Suprapubic skin (tissue), 4 donors: ENCODE measurements at regions not wholly inside any gene's neighbourhood (a gene's known extent, or its start where the extent isn't known, plus 50 kb on each side); places are given as distances from the start of the nearest gene placed in this dataset.

ENCODE experiments used
- DNase-seq, 2 donors: peaks; one replicate each; pipeline ENCODE4 v3.0.0-alpha.2; 2019; ENCODE audit warnings: low spot score in 2 of 2
- H3K27ac ChIP-seq: fragments of 200-600 bp; sonication (generic); one replicate; pipeline ENCODE4 v1.5.1; 2019
- H3K27me3 ChIP-seq: fragments of 200-600 bp; sonication (generic); one replicate; pipeline ENCODE4 v1.5.1; 2019
- H3K36me3 ChIP-seq: fragments of 200-600 bp; sonication (generic); one replicate; pipeline ENCODE4 v1.5.1; 2019
- H3K4me1 ChIP-seq: fragments of 200-600 bp; sonication (generic); one replicate; pipeline ENCODE4 v1.5.1; 2019
- H3K4me3 ChIP-seq: fragments of 200-600 bp; sonication (generic); one replicate; pipeline ENCODE4 v1.5.1; 2019; ENCODE audit warnings: mild to moderate bottlenecking
- H3K9me3 ChIP-seq: fragments of 200-600 bp; sonication (generic); one replicate; pipeline ENCODE4 v1.5.1; 2019
- EP300 ChIP-seq: sonication (generic); formaldehyde crosslinking; IDR thresholded peaks from one replicate; pipeline ENCODE4 v1.6.1; 2017; ENCODE audit warnings: antibody characterized with exemption
- POLR2A ChIP-seq, 2 donors: fragments of 450-650 bp; IDR thresholded peaks; one replicate each; pipeline ENCODE4 v1.6.1; 2017; ENCODE audit warnings: antibody characterized with exemption in 2 of 2, mild to moderate bottlenecking in 2 of 2, moderate library complexity in 2 of 2
- POLR2AphosphoS5 ChIP-seq, 3 donors: sonication (generic); formaldehyde crosslinking; IDR thresholded peaks; one replicate each; pipeline ENCODE4 v1.6.1; 2017; ENCODE audit warnings: antibody characterized with exemption in 3 of 3
- WGBS: methylation state at CpG from one replicate; pipeline ENCODE4 v1.1.5; 2018; 5-methylcytosine and 5-hydroxymethylcytosine counted together
- TF ChIP-seq, protein P1 (sequence below), 2 donors: fragments of 200-600 bp in 1 of 2; fragments of 450-650 bp in 1 of 2; sonication (generic) in 1 of 2; IDR thresholded peaks; one replicate each; pipeline ENCODE4 v1.5.1; 2016 to 2019; ENCODE audit warnings: antibody characterized with exemption in 2 of 2, mild to moderate bottlenecking in 1 of 2, moderate library complexity in 1 of 2

DNA sequence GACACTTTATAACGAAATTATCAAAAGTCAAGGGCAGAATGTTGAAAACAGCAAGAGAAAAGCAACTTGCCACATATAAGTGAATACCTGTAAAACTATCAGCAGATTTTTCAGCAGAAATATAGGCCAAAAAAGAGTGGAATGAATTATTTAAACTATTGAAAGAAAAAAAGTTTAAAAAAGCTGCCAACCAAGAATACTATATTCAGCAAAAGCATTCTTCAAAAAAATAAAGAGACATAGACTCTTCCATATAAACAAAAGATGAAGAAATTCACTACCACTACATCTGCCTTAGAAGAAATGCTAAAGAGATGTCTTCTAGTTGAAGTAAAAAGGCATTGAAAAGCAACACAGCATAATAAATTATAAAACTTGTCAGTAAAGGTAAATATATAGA is 80.6 kb upstream of the CPNE8 start:
- no peak overlapping the region for H3K4me3 ChIP-seq
- H3K9me3 ChIP-seq: peaks cover 11% of the 10 kb centered on the region
- H3K4me1 ChIP-seq: no peaks in the 10 kb centered on the region
- TF ChIP-seq POLR2AphosphoS5 (IDR thresholded peaks at IDR 0.05) (no peak), EP300 (no peak), POLR2A (IDR thresholded peaks at IDR 0.05) (no peak)
- TF ChIP-seq, protein P1, sequence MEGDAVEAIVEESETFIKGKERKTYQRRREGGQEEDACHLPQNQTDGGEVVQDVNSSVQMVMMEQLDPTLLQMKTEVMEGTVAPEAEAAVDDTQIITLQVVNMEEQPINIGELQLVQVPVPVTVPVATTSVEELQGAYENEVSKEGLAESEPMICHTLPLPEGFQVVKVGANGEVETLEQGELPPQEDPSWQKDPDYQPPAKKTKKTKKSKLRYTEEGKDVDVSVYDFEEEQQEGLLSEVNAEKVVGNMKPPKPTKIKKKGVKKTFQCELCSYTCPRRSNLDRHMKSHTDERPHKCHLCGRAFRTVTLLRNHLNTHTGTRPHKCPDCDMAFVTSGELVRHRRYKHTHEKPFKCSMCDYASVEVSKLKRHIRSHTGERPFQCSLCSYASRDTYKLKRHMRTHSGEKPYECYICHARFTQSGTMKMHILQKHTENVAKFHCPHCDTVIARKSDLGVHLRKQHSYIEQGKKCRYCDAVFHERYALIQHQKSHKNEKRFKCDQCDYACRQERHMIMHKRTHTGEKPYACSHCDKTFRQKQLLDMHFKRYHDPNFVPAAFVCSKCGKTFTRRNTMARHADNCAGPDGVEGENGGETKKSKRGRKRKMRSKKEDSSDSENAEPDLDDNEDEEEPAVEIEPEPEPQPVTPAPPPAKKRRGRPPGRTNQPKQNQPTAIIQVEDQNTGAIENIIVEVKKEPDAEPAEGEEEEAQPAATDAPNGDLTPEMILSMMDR (IDR thresholded peaks at IDR 0.05): no peak
- H3K27me3 ChIP-seq: no peaks in the 10 kb centered on the region
- H3K27ac ChIP-seq: no peak overlapping the region
- no peak for DNase-seq
- no peaks in the 10 kb centered on the region for H3K36me3 ChIP-seq
- WGBS: 94% methylated on average over 1 of the region's 1 CpG

DNA sequence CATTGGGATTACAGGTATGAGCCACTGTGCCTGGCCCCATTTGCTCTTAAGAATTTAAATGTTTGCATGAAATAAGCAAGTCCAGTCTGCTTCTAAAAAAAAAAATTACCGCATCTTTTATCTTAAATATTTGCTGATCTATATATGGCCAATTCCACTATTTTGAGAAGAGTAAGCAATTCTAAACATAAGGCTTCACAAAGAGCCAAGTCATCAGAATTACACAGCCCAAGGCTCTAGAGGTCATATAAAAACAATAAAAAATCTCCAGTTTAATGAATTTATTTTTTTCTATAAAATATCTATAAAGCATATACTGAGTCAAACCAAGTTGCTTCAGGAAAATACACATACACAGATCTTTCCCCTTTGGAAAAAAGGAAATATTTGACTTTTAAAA is 79.0 kb upstream of the CPNE8 start:
- 94% methylated on average over 1 of the region's 1 CpG for WGBS
- TF ChIP-seq POLR2AphosphoS5 (IDR thresholded peaks at IDR 0.05) (no peak), EP300 (no peak), POLR2A (IDR thresholded peaks at IDR 0.05) (no peak)
- TF ChIP-seq, protein P1 (IDR thresholded peaks at IDR 0.05): no peak
- Histone ChIP-seq H3K27me3 (no peaks in the 10 kb centered on the region), H3K4me1 (no peaks in the 10 kb centered on the region), H3K4me3 (no peak overlapping the region), H3K9me3 (peaks cover 11% of the 10 kb centered on the region), H3K27ac (no peak overlapping the region), H3K36me3 (no peaks in the 10 kb centered on the region)
- no peak for DNase-seq

DNA sequence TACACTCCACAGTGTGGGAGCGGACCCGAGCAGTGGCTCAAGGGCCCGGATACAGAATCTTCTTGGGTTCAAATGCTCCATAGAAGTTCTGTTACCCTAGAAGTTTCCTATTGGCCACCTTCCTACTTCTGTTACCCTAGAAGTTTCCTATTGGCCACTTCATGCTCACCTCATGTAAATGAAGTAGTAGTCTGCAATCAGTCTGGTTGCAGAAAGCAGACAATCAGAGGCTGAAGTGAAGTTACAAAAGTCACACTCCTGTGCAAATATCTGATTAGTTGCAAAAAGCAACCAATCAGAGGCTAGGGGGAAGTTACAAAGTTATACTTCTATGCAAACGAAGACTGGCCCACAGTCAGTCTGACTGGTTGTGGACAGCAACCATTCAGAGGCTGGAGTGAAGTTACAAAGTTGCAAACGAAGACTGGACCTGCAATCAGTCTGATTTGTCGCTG is 77.8 kb upstream of the CPNE8 start:
- Histone ChIP-seq H3K27me3 (no peaks in the 10 kb centered on the region), H3K4me1 (no peaks in the 10 kb centered on the region), H3K36me3 (no peaks in the 10 kb centered on the region), H3K9me3 (peaks cover 11% of the 10 kb centered on the region), H3K4me3 (no peak overlapping the region), H3K27ac (no peak overlapping the region)
- no peak for DNase-seq
- 77% methylated on average over 6 of the region's 6 CpGs for WGBS
- TF ChIP-seq EP300 (no peak), POLR2AphosphoS5 (IDR thresholded peaks at IDR 0.05) (no peak), POLR2A (IDR thresholded peaks at IDR 0.05) (no peak)
- TF ChIP-seq, protein P1 (IDR thresholded peaks at IDR 0.05): no peak

DNA sequence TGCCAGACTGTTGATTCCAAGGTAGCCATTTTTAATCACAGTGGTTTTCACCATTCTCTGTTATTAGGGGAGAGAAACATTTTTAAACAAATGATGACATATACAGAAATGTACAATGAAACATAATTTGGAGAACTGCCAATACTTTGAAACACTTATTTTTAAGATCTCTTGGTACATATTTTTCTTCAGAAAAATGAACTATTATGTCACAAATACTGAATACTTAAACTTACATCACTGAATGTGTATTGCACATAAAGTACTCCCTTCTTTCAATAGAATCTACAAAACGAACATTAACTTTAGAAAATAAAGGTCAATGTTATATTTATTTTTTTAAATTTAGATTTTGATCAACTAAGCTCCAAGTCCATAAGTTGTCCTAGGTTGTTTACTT is 71.7 kb upstream of the CPNE8 start:
- Histone ChIP-seq H3K27me3 (no peaks in the 10 kb centered on the region), H3K36me3 (no peaks in the 10 kb centered on the region), H3K4me1 (no peaks in the 10 kb centered on the region), H3K4me3 (no peak overlapping the region), H3K27ac (no peak overlapping the region), H3K9me3 (no peaks in the 10 kb centered on the region)
- DNase-seq: no peak
- TF ChIP-seq POLR2AphosphoS5 (IDR thresholded peaks at IDR 0.05) (no peak), EP300 (no peak), POLR2A (IDR thresholded peaks at IDR 0.05) (no peak)
- TF ChIP-seq, protein P1 (IDR thresholded peaks at IDR 0.05): no peak
- 47% methylated on average over 1 of the region's 1 CpG for whole genome bisulfite sequencing

DNA sequence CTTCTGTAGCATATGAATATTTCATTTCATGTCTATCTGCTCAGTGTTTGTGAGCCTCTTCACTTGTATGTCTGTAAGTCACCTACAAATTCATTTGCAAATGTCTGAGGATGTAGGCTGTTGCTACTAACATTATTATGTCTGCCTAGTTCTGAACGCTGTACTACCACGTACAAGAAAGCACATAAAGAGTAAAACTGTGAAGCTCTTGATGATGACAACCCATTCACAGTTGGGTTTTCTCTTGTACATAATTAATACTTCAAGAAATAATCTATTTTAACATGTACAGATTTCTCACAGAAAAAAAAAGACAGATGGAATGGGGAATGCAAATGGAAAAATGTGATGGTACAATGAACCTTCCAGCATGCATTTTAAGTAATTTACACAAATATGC is 64.3 kb upstream of the CPNE8 start:
- no peaks in the 10 kb centered on the region for H3K4me1 ChIP-seq
- no peak for TF ChIP-seq POLR2A (IDR thresholded peaks at IDR 0.05)
- no peak for TF ChIP-seq POLR2AphosphoS5 (IDR thresholded peaks at IDR 0.05)
- TF ChIP-seq, protein P1 (IDR thresholded peaks at IDR 0.05): no peak
- no peak for TF ChIP-seq EP300
- no peak overlapping the region for H3K4me3 ChIP-seq
- no peaks in the 10 kb centered on the region for H3K9me3 ChIP-seq
- H3K36me3 ChIP-seq: no peaks in the 10 kb centered on the region
- no peaks in the 10 kb centered on the region for H3K27me3 ChIP-seq
- no peak for DNase-seq
- whole genome bisulfite sequencing: 85% methylated on average over 2 of the region's 2 CpGs
- H3K27ac ChIP-seq: no peak overlapping the region
